CD4-positive, alpha-beta T cell (primary cell): ENCODE measurements at regions not wholly inside any gene's neighbourhood (a gene's known extent, or its start where the extent isn't known, plus 50 kb on each side); places are given as distances from the start of the nearest gene placed in this dataset.

Source experiments
- ATAC-seq: fragments of 200-7000 bp; cut with Tn5 transposase; one replicate; pipeline ENCODE4 v1.10.0; 2022; ENCODE audit warnings: mild to moderate bottlenecking; ENCODE audit not compliant: poor library complexity
- CTCF ChIA-PET: fragments of 350-600 bp; sonication (Branson Sonifier 250); formaldehyde crosslinking; loops from one replicate; lab custom pipeline; 2021; ENCODE audit warnings: antibody characterized with exemption, inconsistent platforms; lab: Charles Lee
- POLR2A ChIA-PET: fragments of 350-600 bp; sonication (Branson Sonifier 250); formaldehyde crosslinking; loops from one replicate; lab custom pipeline; 2021; ENCODE audit warnings: antibody characterized with exemption, inconsistent platforms; lab: Charles Lee
- DNase-seq, 14 experiments: peaks; one replicate each; pipeline ENCODE4 v3.0.0-alpha.2; 2013 to 2020; ENCODE audit warnings: mixed read lengths in 2 of 14
- H3K27ac ChIP-seq, 2 donors: one replicate each; pipeline versions ENCODE4 v1.5.1 to v1.7.0; 2013; ENCODE audit warnings: low read length in 2 of 2, low read depth in 1 of 2, mild to moderate bottlenecking in 1 of 2
- H3K27me3 ChIP-seq, 2 experiments: 1 replicate in 1 of 2; 2 replicates in 1 of 2; pipeline versions ENCODE4 v1.6.1 to v1.7.0; 2013; ENCODE audit warnings: low read length in 2 of 2, control low read depth in 1 of 2, mild to moderate bottlenecking in 1 of 2, moderate library complexity in 1 of 2; ENCODE audit not compliant: insufficient read depth in 2 of 2, control insufficient read depth in 1 of 2
- H3K36me3 ChIP-seq: one replicate; pipeline ENCODE4 v1.6.1; 2013; ENCODE audit warnings: low read length, control low read depth; ENCODE audit not compliant: insufficient read depth
- H3K4me1 ChIP-seq: one replicate; pipeline ENCODE4 v1.6.1; 2013; ENCODE audit warnings: low read length, control low read depth; ENCODE audit not compliant: insufficient read depth
- H3K4me3 ChIP-seq: one replicate; pipeline ENCODE4 v1.5.1; 2013; ENCODE audit warnings: mild to moderate bottlenecking, low read length, moderate library complexity
- H3K9me3 ChIP-seq, 2 experiments: 1 replicate in 1 of 2; 2 replicates in 1 of 2; pipeline versions ENCODE4 v1.6.1 to v1.7.0; 2013; ENCODE audit warnings: low read length in 2 of 2, mild to moderate bottlenecking in 2 of 2, control low read depth in 1 of 2, moderate library complexity in 1 of 2; ENCODE audit not compliant: control insufficient read depth in 1 of 2, insufficient read depth in 1 of 2
- H3K27ac Mint-ChIP-seq: one replicate; pipeline ENCODE4 v1.8.0; 2020; ENCODE audit warnings: mixed read lengths
- H3K27me3 Mint-ChIP-seq: one replicate; pipeline ENCODE4 v1.8.0; 2021; ENCODE audit warnings: mixed read lengths
- H3K36me3 Mint-ChIP-seq: one replicate; pipeline ENCODE4 v1.8.0; 2021; ENCODE audit warnings: low read depth, mixed read lengths
- H3K4me1 Mint-ChIP-seq: one replicate; pipeline ENCODE4 v1.8.0; 2021; ENCODE audit warnings: low read depth, mixed read lengths
- H3K4me3 Mint-ChIP-seq: one replicate; pipeline ENCODE4 v1.8.0; 2020; ENCODE audit warnings: mild to moderate bottlenecking, mixed read lengths
- H3K9me3 Mint-ChIP-seq: one replicate; pipeline ENCODE4 v1.8.0; 2020; ENCODE audit warnings: mixed read lengths
- CTCF ChIP-seq: fragments of 200-600 bp; IDR thresholded peaks from one replicate; pipeline ENCODE4 v1.8.0; 2022; ENCODE audit warnings: antibody characterized with exemption, mild to moderate bottlenecking
- intact Hi-C, 2 experiments: fragments of 100-400 bp; cut with DNase I in 1 of 2; cut with micrococcal nuclease in 1 of 2; formaldehyde crosslinking; loops; one replicate each; pipeline versions ENCODE4 v1.15.1 to v1.9.0; 2023 to 2025; cut with DNase I, micrococcal nuclease

- ChIA-PET POLR2A (no interaction called here), CTCF (no interaction called here)
- H3K4me1 Mint-ChIP-seq: no peaks in the 10 kb centered on the region
- H3K27me3 Mint-ChIP-seq: no peaks in the 10 kb centered on the region
- Histone ChIP-seq H3K4me3 (no peak overlapping the region), H3K9me3 (peaks cover 8 to 10% of the 10 kb centered on the region in 2 experiments), H3K27me3 (no peaks in the 10 kb centered on the region), H3K27ac (no peak overlapping the region), H3K4me1 (no peaks in the 10 kb centered on the region), H3K36me3 (no peaks in the 10 kb centered on the region)
- no peaks in the 10 kb centered on the region for H3K36me3 Mint-ChIP-seq
- DNase-seq: no peak
- intact Hi-C loops: no loop called here
- no peak for ATAC-seq
- no peak overlapping the region for H3K27ac Mint-ChIP-seq
- no peak for TF ChIP-seq CTCF
- H3K4me3 Mint-ChIP-seq: no peak overlapping the region
- H3K9me3 Mint-ChIP-seq: peaks cover 4% of the 10 kb centered on the region
These were observed 367.1 kb upstream of the KLF4 start for GRCh38 chr9:107856633-107857032.

DNA sequence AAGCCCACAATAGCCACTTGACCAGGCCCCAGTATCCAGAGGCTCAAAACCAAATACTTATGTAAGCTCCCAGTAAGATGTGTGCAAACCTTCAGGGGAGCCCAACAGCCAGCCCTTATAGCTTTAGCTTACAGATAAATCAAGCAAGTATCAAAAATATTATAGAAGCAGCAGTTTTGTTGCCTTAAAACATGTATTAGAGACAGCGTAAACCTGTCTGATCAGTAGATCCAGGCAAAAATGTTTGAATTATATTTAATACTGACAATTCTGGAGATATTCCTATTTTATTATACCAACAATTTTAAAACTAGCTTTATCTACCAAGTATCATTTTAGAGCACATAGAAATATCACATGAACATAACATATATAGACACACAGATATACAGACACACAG, 365.6 kb upstream of the KLF4 start:
- no peaks in the 10 kb centered on the region for H3K36me3 Mint-ChIP-seq
- no peak for DNase-seq

GRCh38 chr9:107853461-107853860, 363.9 kb upstream of the KLF4 start:
- H3K36me3 ChIP-seq: no peaks in the 10 kb centered on the region
- H3K4me3 ChIP-seq: no peak overlapping the region
- H3K9me3 ChIP-seq: peaks cover 8 to 10% of the 10 kb centered on the region in 2 experiments
- no peaks in the 10 kb centered on the region for H3K27me3 ChIP-seq
- no peaks in the 10 kb centered on the region for H3K27me3 Mint-ChIP-seq
- DNase-seq (no peak), ATAC-seq (no peak)
- H3K4me1 Mint-ChIP-seq: no peaks in the 10 kb centered on the region
- H3K9me3 Mint-ChIP-seq: peaks cover 4% of the 10 kb centered on the region
- H3K4me1 ChIP-seq: no peaks in the 10 kb centered on the region
- CTCF ChIA-PET: no interaction called here
- H3K36me3 Mint-ChIP-seq: no peaks in the 10 kb centered on the region
- intact Hi-C loops: no loop called here
- H3K4me3 Mint-ChIP-seq: no peak overlapping the region
- no peak overlapping the region for H3K27ac Mint-ChIP-seq
- no peak for TF ChIP-seq CTCF
- H3K27ac ChIP-seq: no peak overlapping the region
- POLR2A ChIA-PET: no interaction called here

More for the DNA sequence above, 365.6 kb upstream of the KLF4 start:
- intact Hi-C loops: no loop called here
- Mint-ChIP-seq H3K4me1 (no peaks in the 10 kb centered on the region), H3K4me3 (no peak overlapping the region), H3K9me3 (peaks cover 4% of the 10 kb centered on the region), H3K27me3 (no peaks in the 10 kb centered on the region), H3K27ac (no peak overlapping the region)
- no peak overlapping the region for H3K4me3 ChIP-seq
- ChIA-PET CTCF (no interaction called here), POLR2A (no interaction called here)
- no peak for ATAC-seq
- no peaks in the 10 kb centered on the region for H3K4me1 ChIP-seq
- H3K36me3 ChIP-seq: no peaks in the 10 kb centered on the region
- H3K9me3 ChIP-seq: peaks cover 8 to 10% of the 10 kb centered on the region in 2 experiments
- H3K27me3 ChIP-seq: no peaks in the 10 kb centered on the region
- H3K27ac ChIP-seq: no peak overlapping the region
- TF ChIP-seq CTCF: no peak
